GM21447 (cell line): ENCODE measurements at regions not wholly inside any gene's neighbourhood (a gene's known extent, or its start where the extent isn't known, plus 50 kb on each side); places are given as distances from the start of the nearest gene placed in this dataset.
"Not testable (repeated sequence)": the region's sequence is repeated elsewhere in the genome, so short reads cannot be mapped to it uniquely, and the experiment has no call there.

ENCODE experiments used
- ATAC-seq: cut with Tn5 transposase; IDR thresholded peaks from one replicate; pipeline ENCODE4 v1.9.1; 2021; ENCODE audit not compliant: unreplicated experiment

GRCh38 chr1:120657804-120658203 is 65.9 kb upstream of the NBPF26 start:
- not testable (repeated sequence) for ATAC-seq

GRCh38 chr1:120658622-120659021 is 65.1 kb upstream of the NBPF26 start:
- ATAC-seq, result not testable (repeated sequence)

GRCh38 chr1:120659133-120659532 is 64.6 kb upstream of the NBPF26 start:
- ATAC-seq, result not testable (repeated sequence)

GRCh38 chr1:120664376-120665249 is 59.1 kb upstream of the NBPF26 start:
- not testable (repeated sequence) for ATAC-seq

GRCh38 chr1:120665250-120665577 is 58.5 kb upstream of the NBPF26 start:
- ATAC-seq, result not testable (repeated sequence)

- ATAC-seq, result not testable (repeated sequence)
Observed at GRCh38 chr1:120668187-120668586, 55.6 kb upstream of the NBPF26 start.
